GDM1 (cell line): ENCODE measurements at regions not wholly inside any gene's neighbourhood (a gene's known extent, or its start where the extent isn't known, plus 50 kb on each side); places are given as distances from the start of the nearest gene placed in this dataset.

Experiments
- DNase-seq: peaks from one replicate; lab custom pipeline; 2025; lab: John Stamatoyannopoulos, UW

GRCh38 chr22:49481659-49482399 lies 345.8 kb downstream of the BRD1 start:
- DNase-seq = no peak

GRCh38 chr22:49480896-49481658 lies 346.6 kb downstream of the BRD1 start:
- DNase-seq = no peak

- DNase-seq = no peak
Observed at GRCh38 chr22:49480331-49480730, 347.3 kb downstream of the BRD1 start.

- no peak for DNase-seq
Observed at GRCh38 chr22:49479566-49479965, 348.1 kb downstream of the BRD1 start.

GRCh38 chr22:49476800-49477400 lies 350.8 kb downstream of the BRD1 start:
- DNase-seq = no peak

- DNase-seq = no peak
Observed at GRCh38 chr22:49476176-49476575, 351.5 kb downstream of the BRD1 start.

GRCh38 chr22:49475253-49475652 lies 352.4 kb downstream of the BRD1 start:
- no peak for DNase-seq

GRCh38 chr22:49473286-49473685 lies 354.4 kb downstream of the BRD1 start:
- DNase-seq = no peak

GRCh38 chr22:49470741-49471503 lies 356.8 kb downstream of the BRD1 start:
- DNase-seq = no peak

GRCh38 chr22:49469896-49470740 lies 357.6 kb downstream of the BRD1 start:
- no peak for DNase-seq

GRCh38 chr22:49468487-49469198 lies 359.0 kb downstream of the BRD1 start:
- no peak for DNase-seq

- no peak for DNase-seq
Observed at GRCh38 chr22:49466878-49467595, 360.6 kb downstream of the BRD1 start.

GRCh38 chr22:49464037-49464436 lies 363.6 kb downstream of the BRD1 start:
- DNase-seq = no peak

- DNase-seq = no peak
Observed at GRCh38 chr22:49462795-49463194, 364.9 kb downstream of the BRD1 start.

GRCh38 chr22:49462291-49462690 lies 365.4 kb downstream of the BRD1 start:
- no peak for DNase-seq

GRCh38 chr22:49461674-49462073 lies 366.0 kb downstream of the BRD1 start:
- DNase-seq = no peak

GRCh38 chr22:49460592-49461281 lies 366.9 kb downstream of the BRD1 start:
- DNase-seq = no peak

- no peak for DNase-seq
Observed at GRCh38 chr22:49460091-49460490, 367.6 kb downstream of the BRD1 start.

- DNase-seq = no peak
Observed at GRCh38 chr22:49458708-49459099, 369.0 kb downstream of the BRD1 start.
